ENCODE measurements at regions not wholly inside any gene's neighbourhood (a gene's known extent, or its start where the extent isn't known, plus 50 kb on each side); places are given as distances from the start of the nearest gene placed in this dataset.
A peak's percentile ranks its signal among the peaks of the same experiment; 100 is the strongest.

GRCh38 chr21:38912102-38912629 is 106.4 kb downstream of the ETS2 start:
- peaks cover 22 to 43% of the 10 kb centered on the region in 2 donors for H3K4me1 ChIP-seq
- no peaks in the 10 kb centered on the region for H3K36me3 ChIP-seq
- no peaks in the 10 kb centered on the region for H3K9me3 ChIP-seq
- ATAC-seq (no peak), DNase-seq (no peak)
- H3K4me3 ChIP-seq, result no peak overlapping the region
- peak overlapping the region in 1 of 2 donors; percentile 70 for H3K27ac ChIP-seq
- TF ChIP-seq, protein P1, sequence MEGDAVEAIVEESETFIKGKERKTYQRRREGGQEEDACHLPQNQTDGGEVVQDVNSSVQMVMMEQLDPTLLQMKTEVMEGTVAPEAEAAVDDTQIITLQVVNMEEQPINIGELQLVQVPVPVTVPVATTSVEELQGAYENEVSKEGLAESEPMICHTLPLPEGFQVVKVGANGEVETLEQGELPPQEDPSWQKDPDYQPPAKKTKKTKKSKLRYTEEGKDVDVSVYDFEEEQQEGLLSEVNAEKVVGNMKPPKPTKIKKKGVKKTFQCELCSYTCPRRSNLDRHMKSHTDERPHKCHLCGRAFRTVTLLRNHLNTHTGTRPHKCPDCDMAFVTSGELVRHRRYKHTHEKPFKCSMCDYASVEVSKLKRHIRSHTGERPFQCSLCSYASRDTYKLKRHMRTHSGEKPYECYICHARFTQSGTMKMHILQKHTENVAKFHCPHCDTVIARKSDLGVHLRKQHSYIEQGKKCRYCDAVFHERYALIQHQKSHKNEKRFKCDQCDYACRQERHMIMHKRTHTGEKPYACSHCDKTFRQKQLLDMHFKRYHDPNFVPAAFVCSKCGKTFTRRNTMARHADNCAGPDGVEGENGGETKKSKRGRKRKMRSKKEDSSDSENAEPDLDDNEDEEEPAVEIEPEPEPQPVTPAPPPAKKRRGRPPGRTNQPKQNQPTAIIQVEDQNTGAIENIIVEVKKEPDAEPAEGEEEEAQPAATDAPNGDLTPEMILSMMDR (IDR thresholded peaks at IDR 0.05), result no peak
- no peaks in the 10 kb centered on the region for H3K27me3 ChIP-seq
- intact Hi-C loops (cut with DNase I), result no loop called here

DNA sequence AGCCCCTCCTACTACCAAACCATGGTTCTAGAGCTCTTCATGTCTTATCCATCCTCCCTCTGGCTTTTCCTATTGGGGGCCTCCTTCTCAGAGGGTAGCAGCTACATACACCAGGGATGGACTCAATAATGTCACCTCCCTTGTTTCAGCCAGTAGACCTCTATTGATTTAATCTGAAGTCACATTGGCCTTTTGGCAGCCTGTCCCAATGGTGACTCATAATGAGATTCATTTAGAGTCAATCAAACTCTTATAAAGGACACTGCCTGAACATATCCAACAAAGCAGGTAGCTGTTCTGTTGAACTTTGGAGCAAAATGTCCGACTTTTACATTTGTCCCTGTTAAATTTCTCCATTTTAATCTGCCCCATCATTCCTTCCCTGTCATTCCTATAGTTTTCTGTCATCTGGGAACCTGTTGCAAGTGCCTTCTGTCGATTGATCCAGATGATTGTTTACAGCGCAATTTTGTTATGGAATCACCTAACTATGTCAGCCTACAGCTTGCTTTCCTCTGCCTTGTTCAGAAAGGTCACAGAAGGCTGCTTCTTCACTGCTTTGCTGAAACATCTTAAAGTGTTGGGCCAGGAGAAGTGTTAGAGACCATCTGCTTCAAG is 105.9 kb downstream of the ETS2 start:
- no peaks in the 10 kb centered on the region for H3K9me3 ChIP-seq
- DNase-seq, result no peak
- peaks cover 28 to 49% of the 10 kb centered on the region in 2 donors for H3K4me1 ChIP-seq
- no peak overlapping the region for H3K4me3 ChIP-seq
- ATAC-seq, result no peak
- no peaks in the 10 kb centered on the region for H3K36me3 ChIP-seq
- no peaks in the 10 kb centered on the region for H3K27me3 ChIP-seq
- H3K27ac ChIP-seq, result no peak overlapping the region
- intact Hi-C loops (cut with DNase I), result no loop called here
- TF ChIP-seq, protein P1 (IDR thresholded peaks at IDR 0.05), result no peak

- H3K9me3 ChIP-seq, result no peaks in the 10 kb centered on the region
- no peak overlapping the region for H3K4me3 ChIP-seq
- peaks cover 29 to 50% of the 10 kb centered on the region in 2 donors for H3K4me1 ChIP-seq
- intact Hi-C loops (cut with DNase I), result no loop called here
- ATAC-seq, result no peak
- TF ChIP-seq, protein P1 (IDR thresholded peaks at IDR 0.05), result no peak
- peak overlapping the region in 1 of 2 donors; percentile 30 for H3K27ac ChIP-seq
- H3K36me3 ChIP-seq, result no peaks in the 10 kb centered on the region
- H3K27me3 ChIP-seq, result no peaks in the 10 kb centered on the region
- DNase-seq, result no peak
These were observed 104.8 kb downstream of the ETS2 start for GRCh38 chr21:38910390-38911067.

DNA sequence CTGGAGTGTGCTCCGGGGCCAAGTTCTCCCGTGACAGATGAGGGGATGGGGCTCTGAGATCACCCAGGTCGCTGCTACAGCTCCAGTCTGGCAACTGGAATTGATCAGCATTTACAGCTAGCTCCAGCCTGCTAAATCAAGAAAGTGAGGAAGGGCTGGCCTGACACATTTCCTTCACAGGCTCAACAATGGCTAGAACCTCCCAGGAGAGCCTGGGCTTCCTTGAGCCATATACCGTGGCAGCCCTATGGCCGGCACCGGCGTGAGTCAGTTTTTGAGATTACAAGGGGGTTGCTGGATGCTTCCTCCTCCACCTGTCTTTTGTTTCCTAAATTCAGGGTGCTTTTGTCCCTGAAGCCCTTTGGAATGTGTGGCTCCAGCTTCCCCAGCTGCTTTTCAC is 104.2 kb downstream of the ETS2 start:
- Histone ChIP-seq H3K4me1 (peaks cover 28 to 50% of the 10 kb centered on the region in 2 donors), H3K27ac (peak overlapping the region in 1 of 2 donors; percentile 30), H3K36me3 (no peaks in the 10 kb centered on the region), H3K4me3 (no peak overlapping the region), H3K9me3 (no peaks in the 10 kb centered on the region), H3K27me3 (no peaks in the 10 kb centered on the region)
- ATAC-seq, result no peak
- DNase-seq, result no peak
- TF ChIP-seq, protein P1 (IDR thresholded peaks at IDR 0.05), result no peak
- intact Hi-C loops (cut with DNase I), result no loop called here

GRCh38 chr21:38909109-38909508 is 103.4 kb downstream of the ETS2 start:
- Histone ChIP-seq H3K36me3 (no peaks in the 10 kb centered on the region), H3K9me3 (no peaks in the 10 kb centered on the region), H3K27ac (no peak overlapping the region), H3K4me3 (no peak overlapping the region), H3K4me1 (peaks cover 22 to 50% of the 10 kb centered on the region in 2 donors), H3K27me3 (no peaks in the 10 kb centered on the region)
- TF ChIP-seq, protein P1 (IDR thresholded peaks at IDR 0.05), result no peak
- intact Hi-C loops (cut with DNase I), result no loop called here
- DNase-seq (no peak), ATAC-seq (no peak)

Measured in left lung (tissue), 4 donors.